Activated CD8-positive, alpha-beta memory T cell treated with anti-CD3 and anti-CD28 coated beads, Interleukin-2, amount 50 U/mL, for 24 hours (primary cell): ENCODE measurements at regions not wholly inside any gene's neighbourhood (a gene's known extent, or its start where the extent isn't known, plus 50 kb on each side); places are given as distances from the start of the nearest gene placed in this dataset.
A peak's percentile ranks its signal among the peaks of the same experiment; 100 is the strongest.
"Not testable (repeated sequence)": the region's sequence is repeated elsewhere in the genome, so short reads cannot be mapped to it uniquely, and the experiment has no call there.

Source experiments
- DNase-seq: peaks from one replicate; pipeline ENCODE4 v3.0.0-alpha.2; 2020; ENCODE audit errors: extremely low read depth

DNA sequence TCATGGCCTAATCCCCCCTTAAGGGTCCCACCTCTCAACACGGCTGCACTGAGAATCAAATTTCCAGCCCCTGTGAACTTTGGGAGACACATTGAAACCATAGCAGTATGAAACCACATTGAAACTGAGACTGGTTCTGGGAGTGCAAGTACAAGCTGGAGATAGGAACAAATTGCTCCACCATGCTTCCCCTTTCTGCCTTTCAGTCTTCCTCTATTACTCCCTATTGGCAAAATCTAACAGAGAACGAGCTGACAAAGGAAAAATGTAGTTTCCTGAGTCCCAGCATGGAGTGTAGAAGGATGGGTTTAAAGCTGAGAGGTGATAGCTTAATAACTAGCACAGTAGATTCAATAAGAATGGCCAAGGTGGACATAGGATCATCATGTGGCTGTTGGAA is 161.7 kb upstream of the RPL34 start:
- no peak for DNase-seq

GRCh38 chr4:108454227-108454626 is 166.1 kb upstream of the RPL34 start:
- no peak for DNase-seq

- no peak for DNase-seq
These were observed 167.0 kb upstream of the RPL34 start for GRCh38 chr4:108453366-108453765.

- DNase-seq, result no peak
These were observed 170.0 kb upstream of the RPL34 start for GRCh38 chr4:108450236-108450898.

DNA sequence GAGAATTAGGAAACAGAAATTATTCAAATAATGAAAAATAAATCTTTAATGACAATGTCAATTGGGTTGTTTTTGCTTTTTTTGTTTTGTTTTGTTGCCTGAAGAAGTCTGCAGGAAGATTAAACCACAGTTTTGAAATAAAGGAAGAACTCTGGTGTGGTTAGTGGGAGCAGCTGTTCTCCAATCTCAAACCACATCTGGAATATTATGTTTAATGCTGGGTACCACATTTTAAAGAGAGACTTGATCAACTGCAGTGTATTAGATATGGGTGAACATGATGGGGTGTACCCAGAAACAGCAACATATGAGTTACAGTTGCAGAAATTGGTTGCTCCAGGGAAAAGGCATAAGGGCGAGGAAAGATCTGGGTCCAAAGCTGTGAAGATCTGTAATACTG is 171.2 kb upstream of the RPL34 start:
- DNase-seq, result no peak

DNA sequence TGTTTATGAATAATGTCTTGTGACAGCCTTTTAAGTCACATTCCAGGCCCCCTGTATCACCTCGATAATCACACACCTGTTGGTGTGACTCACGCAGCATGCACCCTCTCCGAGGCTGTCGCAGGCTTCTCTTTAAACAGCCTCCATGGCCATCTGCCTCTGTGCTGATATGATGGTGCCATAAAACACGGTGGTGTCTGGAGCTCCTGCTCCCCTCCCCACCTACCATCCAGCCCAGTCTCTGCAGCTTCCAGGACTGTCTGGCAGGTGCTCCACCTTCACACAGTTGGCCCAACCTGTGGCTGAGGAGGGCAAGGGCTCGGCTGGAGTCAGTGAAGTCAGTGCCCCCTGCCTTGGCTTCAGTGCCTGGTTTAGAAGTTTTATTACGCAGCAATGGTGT is 173.8 kb upstream of the RPL34 start:
- DNase-seq, result no peak

DNA sequence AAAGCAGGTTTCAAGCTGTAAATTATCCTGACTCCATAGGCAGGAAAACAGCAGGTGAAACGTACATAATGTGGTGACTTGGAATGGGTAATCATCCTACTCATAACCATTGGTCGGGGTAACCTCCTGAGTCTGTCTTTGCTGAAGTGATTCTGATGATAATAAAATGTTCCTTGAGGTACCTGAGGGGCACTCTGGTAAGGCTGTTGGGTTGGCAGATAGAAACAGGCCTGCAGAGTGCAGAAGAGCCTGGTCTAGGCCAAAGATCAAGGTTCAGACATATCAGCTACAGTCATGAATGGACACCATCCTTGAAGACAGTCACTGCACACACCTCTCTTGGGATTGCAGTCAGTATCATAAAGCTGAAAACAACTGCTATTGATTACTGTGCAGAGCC is 174.7 kb upstream of the RPL34 start:
- no peak for DNase-seq

DNA sequence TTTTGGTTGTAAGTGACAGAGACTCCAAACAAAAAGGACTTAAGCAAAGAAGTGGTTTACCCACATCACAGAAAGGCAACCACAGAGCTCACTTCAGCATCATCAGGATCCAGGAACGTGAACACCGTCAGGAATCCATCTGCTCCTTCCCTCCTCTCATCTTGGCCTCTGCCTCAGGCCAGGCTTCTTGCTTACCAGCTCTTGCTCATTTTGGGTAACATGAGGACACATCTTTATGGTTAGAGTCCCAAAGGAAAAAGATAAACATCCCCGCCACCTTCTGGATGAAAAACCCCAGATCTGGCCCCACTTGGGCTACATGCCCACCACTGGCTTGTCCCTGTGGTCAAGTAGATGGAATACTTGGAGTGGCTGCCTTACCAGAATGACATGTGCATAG is 176.8 kb upstream of the RPL34 start:
- DNase-seq, result no peak

DNA sequence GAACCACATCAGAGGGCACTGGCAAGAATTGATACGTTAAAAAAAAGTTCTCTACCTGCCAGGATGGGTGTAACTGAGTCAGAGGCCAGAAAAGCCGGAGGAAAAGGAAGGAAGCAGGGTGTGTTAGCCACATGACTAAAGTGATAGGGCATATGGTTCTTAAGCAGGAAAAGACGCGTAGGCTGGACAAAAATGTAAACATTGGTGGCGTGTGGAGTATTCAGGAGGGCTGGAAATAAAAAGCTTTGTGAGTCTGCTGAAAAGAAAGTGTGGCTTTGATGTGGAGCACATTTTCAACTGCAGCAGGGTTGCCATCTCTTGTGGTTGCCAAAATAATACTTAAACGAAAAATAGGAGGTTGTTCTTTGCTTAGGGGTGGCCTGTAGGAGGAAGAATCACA is 186.5 kb upstream of the RPL34 start:
- peak; percentile 8 for DNase-seq

- not testable (repeated sequence) for DNase-seq
These were observed 187.0 kb upstream of the RPL34 start for GRCh38 chr4:108433394-108433793.

GRCh38 chr4:108432418-108432817 is 188.0 kb upstream of the RPL34 start:
- DNase-seq, result no peak

DNA sequence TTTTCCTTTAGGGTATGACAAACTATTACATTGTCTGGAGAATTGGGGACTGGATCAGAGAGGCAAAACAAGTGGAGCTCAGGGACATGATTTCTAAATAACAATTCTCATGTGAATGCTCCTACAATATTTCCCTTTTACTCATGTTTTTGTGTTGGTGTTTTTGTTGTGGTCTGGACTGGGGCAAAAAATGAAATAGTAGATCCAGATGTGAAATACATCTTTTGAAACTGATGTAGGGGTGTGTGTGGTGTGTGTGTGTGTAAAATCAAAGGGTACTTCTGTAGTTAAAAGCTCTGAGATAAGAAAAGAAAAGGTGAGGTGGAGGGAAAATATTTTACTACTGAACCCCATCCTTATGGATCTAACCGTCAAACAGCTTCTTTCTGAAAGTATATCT is 188.4 kb upstream of the RPL34 start:
- no peak for DNase-seq

- DNase-seq, result no peak
These were observed 189.5 kb upstream of the RPL34 start for GRCh38 chr4:108430921-108431320.

- DNase-seq, result no peak
These were observed 190.7 kb upstream of the RPL34 start for GRCh38 chr4:108429662-108430061.

DNA sequence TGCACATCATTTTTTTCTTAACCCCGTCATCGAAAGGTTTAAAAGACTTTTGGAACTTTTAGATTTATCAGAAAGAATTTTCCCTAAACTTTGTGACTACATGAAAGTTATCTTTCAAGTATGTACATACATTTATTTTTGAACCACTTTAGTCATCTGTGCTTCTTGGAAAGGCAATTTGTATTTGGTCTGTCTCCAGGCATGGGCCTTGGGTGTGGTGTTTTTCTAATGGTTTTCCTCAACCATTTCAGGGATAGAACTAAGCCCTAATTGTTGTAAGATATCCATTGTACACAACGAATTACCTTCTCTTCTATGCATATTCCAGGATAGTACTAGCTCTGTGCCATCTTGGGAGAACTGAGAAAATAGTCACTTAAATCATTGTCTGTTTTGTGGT is 191.5 kb upstream of the RPL34 start:
- DNase-seq, result no peak

- no peak for DNase-seq
These were observed 192.4 kb upstream of the RPL34 start for GRCh38 chr4:108427946-108428485.

GRCh38 chr4:108426493-108426892 is 193.9 kb upstream of the RPL34 start:
- DNase-seq, result no peak

DNA sequence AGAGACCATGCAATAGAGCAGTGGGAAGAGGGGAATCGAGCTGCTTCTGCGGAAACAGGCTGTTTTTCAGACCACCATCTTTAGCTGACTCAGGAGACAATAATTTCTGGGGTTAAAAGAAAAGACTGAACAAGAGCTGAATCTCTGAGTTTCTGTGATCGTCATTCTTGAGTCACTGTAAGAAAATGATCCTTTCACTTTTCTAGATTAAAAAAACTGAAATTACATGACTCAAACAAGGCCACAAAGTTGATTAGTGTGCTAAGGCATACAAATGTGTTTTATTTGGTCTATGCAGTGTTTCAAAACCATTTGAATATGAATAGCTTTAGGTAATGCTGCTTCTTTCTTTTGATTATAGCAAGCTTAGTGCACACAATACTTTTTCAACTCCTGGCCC is 194.4 kb upstream of the RPL34 start:
- no peak for DNase-seq

DNA sequence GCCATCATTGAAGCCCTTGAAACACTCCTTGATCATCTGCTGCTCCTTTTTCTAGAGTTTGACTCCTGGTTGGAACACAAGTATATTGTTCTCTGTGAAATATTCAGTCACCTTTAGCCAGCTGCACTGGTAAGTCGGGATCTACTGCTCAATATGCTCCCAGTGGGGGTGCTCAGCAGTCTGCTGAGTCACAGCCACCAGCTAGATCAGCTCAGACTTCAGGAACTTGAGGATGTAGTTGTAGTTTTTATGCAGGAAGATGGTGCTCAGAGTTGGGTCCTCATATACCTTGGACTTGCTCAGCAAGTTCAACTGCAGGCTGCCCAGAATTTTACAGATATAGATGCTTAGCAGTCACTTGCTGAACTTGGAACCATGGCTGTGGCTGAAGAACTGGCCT is 202.5 kb upstream of the RPL34 start:
- no peak for DNase-seq

DNA sequence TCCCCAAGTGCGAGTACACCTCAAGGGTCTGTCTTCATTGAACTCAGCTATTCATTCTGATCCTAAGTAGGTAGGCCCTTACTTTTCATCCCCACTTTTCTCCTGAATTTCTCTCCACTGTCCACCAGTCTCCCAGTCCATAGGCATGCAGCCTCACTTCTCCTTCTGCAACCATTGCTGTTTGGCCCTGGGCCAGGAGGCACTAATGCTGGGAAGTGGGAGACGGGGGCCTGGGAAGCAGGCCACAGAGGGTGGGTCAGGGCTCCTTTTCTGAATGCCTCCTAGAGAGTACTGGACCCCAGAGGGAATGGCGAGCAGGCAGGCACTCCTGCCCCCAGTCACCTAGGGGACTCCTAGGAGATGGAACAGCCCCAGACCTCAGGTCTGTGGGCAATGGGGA is 203.5 kb upstream of the RPL34 start:
- DNase-seq, result no peak

GRCh38 chr4:108415389-108415788 is 205.0 kb upstream of the RPL34 start:
- DNase-seq, result no peak

DNA sequence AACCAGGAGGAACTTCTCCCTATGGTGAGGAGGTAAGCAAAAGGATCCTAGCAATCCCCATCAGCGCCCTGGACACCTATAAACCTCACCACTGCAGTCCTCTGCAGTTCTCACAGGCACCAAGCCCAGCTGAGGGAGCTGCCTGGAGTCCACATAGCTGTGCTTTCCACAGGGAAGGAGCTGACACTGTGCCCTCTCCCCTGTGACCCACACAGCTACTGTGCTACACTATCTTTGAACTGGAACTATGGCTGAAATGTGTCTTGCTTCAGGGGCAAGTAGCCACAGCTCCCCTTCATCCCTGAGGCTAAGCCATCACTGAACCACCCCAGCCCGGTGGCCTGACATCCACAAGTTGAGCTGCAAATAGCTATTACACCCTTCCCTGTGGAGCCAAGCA is 208.5 kb upstream of the RPL34 start:
- DNase-seq, result no peak

GRCh38 chr4:108409691-108410090 is 210.7 kb upstream of the RPL34 start:
- not testable (repeated sequence) for DNase-seq

- DNase-seq, result no peak
These were observed 214.8 kb upstream of the RPL34 start for GRCh38 chr4:108405586-108405985.
